ENCODE measurements at regions not wholly inside any gene's neighbourhood (a gene's known extent, or its start where the extent isn't known, plus 50 kb on each side); places are given as distances from the start of the nearest gene placed in this dataset.
A peak's percentile ranks its signal among the peaks of the same experiment; 100 is the strongest.
"Not testable (repeated sequence)": the region's sequence is repeated elsewhere in the genome, so short reads cannot be mapped to it uniquely, and the experiment has no call there.

- TF ChIP-seq CTCF (IDR thresholded peaks at IDR 0.05; ENCODE audit: borderline replicate concordance, extremely low read depth, insufficient read depth), result no peak
- no peak overlapping the region for H3K4me3 ChIP-seq (ENCODE audit: low read length in 3 of 3)
- no peak overlapping the region for H3K9ac ChIP-seq (ENCODE audit: low read length in 3 of 3)
- intact Hi-C loops (cut with DNase I), result no loop called here
- H3K36me3 ChIP-seq (ENCODE audit: control insufficient read depth in 2 of 3, insufficient read depth in 3 of 3, low read length in 3 of 3), result no peaks in the 10 kb centered on the region
- DNase-seq (peak in 2 of 5 donors; percentile 58 to 91), FAIRE-seq (no peak)
- no peaks in the 10 kb centered on the region for H3K4me1 ChIP-seq (ENCODE audit: control insufficient read depth in 2 of 3, insufficient read depth in 2 of 3, low read depth in 1 of 3, low read length in 3 of 3)
- no peak overlapping the region for H3K27ac ChIP-seq (ENCODE audit: low read depth in 2 of 2, low read length in 2 of 2)
- H3K9me3 ChIP-seq (ENCODE audit: control insufficient read depth in 2 of 3, insufficient read depth in 1 of 3, low read length in 3 of 3), result no peaks in the 10 kb centered on the region
- no peaks in the 10 kb centered on the region for H3K27me3 ChIP-seq (ENCODE audit: control insufficient read depth, insufficient read depth, low read length)
These were observed 106.7 kb downstream of the RAP2A start for GRCh38 chr13:97540696-97541095.

GRCh38 chr13:97542102-97542685 is 108.2 kb downstream of the RAP2A start:
- H3K9ac ChIP-seq (ENCODE audit: low read length in 3 of 3), result no peak overlapping the region
- DNase-seq (no peak), FAIRE-seq (no peak)
- intact Hi-C loops (cut with DNase I), result no loop called here
- TF ChIP-seq CTCF (IDR thresholded peaks at IDR 0.05; ENCODE audit: borderline replicate concordance, extremely low read depth, insufficient read depth), result no peak
- no peaks in the 10 kb centered on the region for H3K4me1 ChIP-seq (ENCODE audit: control insufficient read depth in 2 of 3, insufficient read depth in 2 of 3, low read depth in 1 of 3, low read length in 3 of 3)
- H3K9me3 ChIP-seq (ENCODE audit: control insufficient read depth in 2 of 3, insufficient read depth in 1 of 3, low read length in 3 of 3), result no peaks in the 10 kb centered on the region
- no peaks in the 10 kb centered on the region for H3K27me3 ChIP-seq (ENCODE audit: control insufficient read depth, insufficient read depth, low read length)
- no peak overlapping the region for H3K4me3 ChIP-seq (ENCODE audit: low read length in 3 of 3)
- H3K27ac ChIP-seq (ENCODE audit: low read depth in 2 of 2, low read length in 2 of 2), result no peak overlapping the region
- no peaks in the 10 kb centered on the region for H3K36me3 ChIP-seq (ENCODE audit: control insufficient read depth in 2 of 3, insufficient read depth in 3 of 3, low read length in 3 of 3)

- Histone ChIP-seq H3K36me3 (ENCODE audit: control insufficient read depth in 2 of 3, insufficient read depth in 3 of 3, low read length in 3 of 3) (no peaks in the 10 kb centered on the region), H3K27me3 (ENCODE audit: control insufficient read depth, insufficient read depth, low read length) (no peaks in the 10 kb centered on the region), H3K4me1 (ENCODE audit: control insufficient read depth in 2 of 3, insufficient read depth in 2 of 3, low read depth in 1 of 3, low read length in 3 of 3) (no peaks in the 10 kb centered on the region), H3K9ac (ENCODE audit: low read length in 3 of 3) (no peak overlapping the region), H3K9me3 (ENCODE audit: control insufficient read depth in 2 of 3, insufficient read depth in 1 of 3, low read length in 3 of 3) (no peaks in the 10 kb centered on the region), H3K27ac (ENCODE audit: low read depth in 2 of 2, low read length in 2 of 2) (peak overlapping the region in 1 of 2 donors; percentile 2), H3K4me3 (ENCODE audit: low read length in 3 of 3) (no peak overlapping the region)
- TF ChIP-seq CTCF (IDR thresholded peaks at IDR 0.05; ENCODE audit: borderline replicate concordance, extremely low read depth, insufficient read depth), result no peak
- intact Hi-C loops (cut with DNase I), result no loop called here
- DNase-seq (no peak), FAIRE-seq (no peak)
These were observed 110.2 kb downstream of the RAP2A start for GRCh38 chr13:97544031-97544765.

- peak in 1 of 5 donors; percentile 63 for DNase-seq
- H3K9ac ChIP-seq (ENCODE audit: low read length in 3 of 3); H3K36me3 ChIP-seq (ENCODE audit: control insufficient read depth in 2 of 3, insufficient read depth in 3 of 3, low read length in 3 of 3); H3K9me3 ChIP-seq (ENCODE audit: control insufficient read depth in 2 of 3, insufficient read depth in 1 of 3, low read length in 3 of 3); H3K4me3 ChIP-seq (ENCODE audit: low read length in 3 of 3); H3K4me1 ChIP-seq (ENCODE audit: control insufficient read depth in 2 of 3, insufficient read depth in 2 of 3, low read depth in 1 of 3, low read length in 3 of 3); FAIRE-seq; intact Hi-C loops (cut with DNase I); H3K27ac ChIP-seq (ENCODE audit: low read depth in 2 of 2, low read length in 2 of 2); H3K27me3 ChIP-seq (ENCODE audit: control insufficient read depth, insufficient read depth, low read length): not testable (repeated sequence)
These were observed 111.1 kb downstream of the RAP2A start for GRCh38 chr13:97544971-97545499.

All from kidney (tissue), 13 donors.